Progenitor cell of endocrine pancreas (in vitro differentiated cells): ENCODE measurements at regions not wholly inside any gene's neighbourhood (a gene's known extent, or its start where the extent isn't known, plus 50 kb on each side); places are given as distances from the start of the nearest gene placed in this dataset.
"Not testable (repeated sequence)": the region's sequence is repeated elsewhere in the genome, so short reads cannot be mapped to it uniquely, and the experiment has no call there.

Experiments used
- DNase-seq: peaks from one replicate; pipeline ENCODE4 v3.0.0; 2021; ENCODE audit warnings: low spot score; ENCODE audit not compliant: unreplicated experiment
- H3K27ac Mint-ChIP-seq: 2 replicates; pipeline ENCODE4 v1.8.0; 2021; ENCODE audit warnings: mild to moderate bottlenecking, moderate library complexity, mixed read lengths
- H3K27me3 Mint-ChIP-seq: 2 replicates; pipeline ENCODE4 v1.8.0; 2021; ENCODE audit warnings: mixed read lengths
- H3K36me3 Mint-ChIP-seq: 2 replicates; pipeline ENCODE4 v1.8.0; 2022; ENCODE audit warnings: mixed read lengths; ENCODE audit not compliant: insufficient read depth
- H3K4me1 Mint-ChIP-seq: 2 replicates; pipeline ENCODE4 v1.8.0; 2021; ENCODE audit warnings: low read depth, mixed read lengths
- H3K4me3 Mint-ChIP-seq: 2 replicates; pipeline ENCODE4 v1.8.0; 2021; ENCODE audit warnings: low read depth, mild to moderate bottlenecking, moderate library complexity, mixed read lengths
- H3K9me3 Mint-ChIP-seq: 2 replicates; pipeline ENCODE4 v1.8.0; 2021; ENCODE audit warnings: low read depth, mixed read lengths
- TF ChIP-seq, protein P1 (sequence below): fragments of 200-600 bp; sonication (generic); IDR thresholded peaks from one replicate; pipeline ENCODE4 v1.5.0; 2021; ENCODE audit warnings: antibody characterized with exemption, mild to moderate bottlenecking; ENCODE audit not compliant: unreplicated experiment

DNA sequence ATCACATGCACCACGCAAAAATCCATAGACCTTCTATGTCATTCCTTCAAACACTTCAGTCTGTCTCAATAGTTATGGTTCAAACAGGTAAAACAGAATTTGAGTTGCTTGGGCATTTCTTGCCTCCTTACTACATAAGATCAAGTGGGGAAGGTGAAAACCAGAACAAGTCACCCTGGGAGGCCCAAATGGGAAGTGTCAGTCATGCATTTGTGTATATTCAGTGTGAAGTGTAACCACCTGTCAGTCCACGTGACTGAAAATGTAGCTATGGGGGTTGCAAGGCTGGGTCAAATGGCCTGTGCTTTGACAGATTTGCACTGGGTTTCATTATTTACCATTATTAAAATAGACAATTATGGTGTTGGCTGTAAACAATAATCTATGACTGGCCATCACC lies 176.6 kb upstream of the VIPR2 start:
- DNase-seq, result no peak
- no peak overlapping the region for H3K27ac Mint-ChIP-seq
- H3K27me3 Mint-ChIP-seq, result no peaks in the 10 kb centered on the region
- H3K9me3 Mint-ChIP-seq, result peaks cover 66% of the 10 kb centered on the region
- no peak overlapping the region for H3K4me3 Mint-ChIP-seq
- TF ChIP-seq, protein P1, sequence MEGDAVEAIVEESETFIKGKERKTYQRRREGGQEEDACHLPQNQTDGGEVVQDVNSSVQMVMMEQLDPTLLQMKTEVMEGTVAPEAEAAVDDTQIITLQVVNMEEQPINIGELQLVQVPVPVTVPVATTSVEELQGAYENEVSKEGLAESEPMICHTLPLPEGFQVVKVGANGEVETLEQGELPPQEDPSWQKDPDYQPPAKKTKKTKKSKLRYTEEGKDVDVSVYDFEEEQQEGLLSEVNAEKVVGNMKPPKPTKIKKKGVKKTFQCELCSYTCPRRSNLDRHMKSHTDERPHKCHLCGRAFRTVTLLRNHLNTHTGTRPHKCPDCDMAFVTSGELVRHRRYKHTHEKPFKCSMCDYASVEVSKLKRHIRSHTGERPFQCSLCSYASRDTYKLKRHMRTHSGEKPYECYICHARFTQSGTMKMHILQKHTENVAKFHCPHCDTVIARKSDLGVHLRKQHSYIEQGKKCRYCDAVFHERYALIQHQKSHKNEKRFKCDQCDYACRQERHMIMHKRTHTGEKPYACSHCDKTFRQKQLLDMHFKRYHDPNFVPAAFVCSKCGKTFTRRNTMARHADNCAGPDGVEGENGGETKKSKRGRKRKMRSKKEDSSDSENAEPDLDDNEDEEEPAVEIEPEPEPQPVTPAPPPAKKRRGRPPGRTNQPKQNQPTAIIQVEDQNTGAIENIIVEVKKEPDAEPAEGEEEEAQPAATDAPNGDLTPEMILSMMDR, result no peak
- peaks cover 3% of the 10 kb centered on the region for H3K36me3 Mint-ChIP-seq
- H3K4me1 Mint-ChIP-seq, result no peaks in the 10 kb centered on the region

DNA sequence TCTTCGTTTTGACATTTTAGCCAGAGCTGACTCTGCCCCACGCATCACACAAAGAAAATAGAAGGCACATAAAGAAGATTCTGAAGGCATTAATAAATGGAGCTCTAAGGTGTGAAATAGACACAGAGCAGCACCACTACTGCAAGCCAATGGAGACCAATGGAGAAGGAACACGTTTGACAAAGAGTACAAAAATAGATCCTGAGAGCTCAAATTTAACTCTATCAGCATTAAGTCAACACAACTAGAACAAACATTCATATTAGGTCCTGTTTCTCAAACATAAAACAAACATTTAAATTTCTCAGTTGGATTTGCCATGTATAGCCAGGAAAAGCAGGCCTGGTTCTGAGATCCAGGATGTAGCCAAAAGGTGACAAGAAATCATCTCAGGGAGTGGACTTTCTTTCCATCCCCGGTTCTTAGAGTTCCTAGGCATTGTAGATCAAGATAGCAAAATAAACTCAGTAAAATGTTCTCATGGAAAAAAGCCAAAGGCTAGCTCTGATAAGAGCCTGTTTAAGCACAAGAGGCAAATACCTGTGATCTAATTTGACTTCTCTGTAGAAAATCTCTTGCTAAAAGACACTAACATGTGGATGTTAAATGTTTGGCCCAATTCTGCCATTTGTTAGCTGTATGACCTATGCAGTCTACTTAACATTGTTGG lies 174.2 kb upstream of the VIPR2 start:
- DNase-seq, result no peak
- Mint-ChIP-seq H3K9me3 (peaks cover 55% of the 10 kb centered on the region), H3K27me3 (no peaks in the 10 kb centered on the region), H3K4me3 (no peak overlapping the region), H3K36me3 (peaks cover 1% of the 10 kb centered on the region), H3K4me1 (no peaks in the 10 kb centered on the region), H3K27ac (no peak overlapping the region)
- TF ChIP-seq, protein P1, result no peak

DNA sequence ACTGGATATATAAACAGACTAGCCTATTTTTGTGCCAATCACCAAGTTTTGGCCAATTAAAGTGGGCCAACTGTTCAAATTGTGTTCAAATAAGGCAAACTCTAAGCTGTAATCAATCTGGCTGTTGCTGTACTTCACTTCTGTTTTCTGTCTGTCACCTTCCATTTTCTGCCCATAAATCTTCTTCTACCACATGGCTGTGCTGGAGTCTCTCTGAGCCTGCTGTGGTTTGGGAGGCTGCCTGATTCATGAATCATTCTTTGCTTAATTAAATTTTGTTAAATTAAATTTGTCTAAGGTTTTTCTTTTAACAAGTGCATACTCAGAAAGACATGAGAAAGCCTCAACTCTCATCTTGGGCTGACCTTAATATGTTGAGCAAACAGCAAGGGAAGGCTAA lies 172.6 kb upstream of the VIPR2 start:
- no peak for DNase-seq
- Mint-ChIP-seq H3K4me3 (no peak overlapping the region), H3K27me3 (no peaks in the 10 kb centered on the region), H3K27ac (no peak overlapping the region), H3K36me3 (peaks cover 1% of the 10 kb centered on the region), H3K4me1 (no peaks in the 10 kb centered on the region), H3K9me3 (peaks cover 48% of the 10 kb centered on the region)
- TF ChIP-seq, protein P1, result no peak

DNA sequence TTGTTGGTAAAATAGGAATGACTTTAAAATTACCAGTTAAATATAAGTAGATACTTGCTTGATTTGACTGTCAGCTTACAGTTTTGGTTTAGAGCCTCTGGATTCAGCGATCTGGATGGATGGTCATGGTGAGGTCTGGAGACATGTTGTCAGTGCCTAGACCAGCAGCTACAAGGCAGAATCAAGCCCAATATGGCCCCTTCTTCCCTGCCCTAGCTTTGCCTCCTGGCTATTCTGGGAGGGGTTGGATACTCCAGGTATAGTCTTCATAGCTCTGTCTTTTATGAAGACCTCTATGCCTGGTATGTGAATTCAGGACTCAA lies 166.5 kb upstream of the VIPR2 start:
- Mint-ChIP-seq H3K27me3 (no peaks in the 10 kb centered on the region), H3K4me1 (no peaks in the 10 kb centered on the region), H3K36me3 (no peaks in the 10 kb centered on the region), H3K9me3 (peaks cover 46% of the 10 kb centered on the region), H3K4me3 (no peak overlapping the region), H3K27ac (no peak overlapping the region)
- DNase-seq, result no peak
- TF ChIP-seq, protein P1, result no peak

DNA sequence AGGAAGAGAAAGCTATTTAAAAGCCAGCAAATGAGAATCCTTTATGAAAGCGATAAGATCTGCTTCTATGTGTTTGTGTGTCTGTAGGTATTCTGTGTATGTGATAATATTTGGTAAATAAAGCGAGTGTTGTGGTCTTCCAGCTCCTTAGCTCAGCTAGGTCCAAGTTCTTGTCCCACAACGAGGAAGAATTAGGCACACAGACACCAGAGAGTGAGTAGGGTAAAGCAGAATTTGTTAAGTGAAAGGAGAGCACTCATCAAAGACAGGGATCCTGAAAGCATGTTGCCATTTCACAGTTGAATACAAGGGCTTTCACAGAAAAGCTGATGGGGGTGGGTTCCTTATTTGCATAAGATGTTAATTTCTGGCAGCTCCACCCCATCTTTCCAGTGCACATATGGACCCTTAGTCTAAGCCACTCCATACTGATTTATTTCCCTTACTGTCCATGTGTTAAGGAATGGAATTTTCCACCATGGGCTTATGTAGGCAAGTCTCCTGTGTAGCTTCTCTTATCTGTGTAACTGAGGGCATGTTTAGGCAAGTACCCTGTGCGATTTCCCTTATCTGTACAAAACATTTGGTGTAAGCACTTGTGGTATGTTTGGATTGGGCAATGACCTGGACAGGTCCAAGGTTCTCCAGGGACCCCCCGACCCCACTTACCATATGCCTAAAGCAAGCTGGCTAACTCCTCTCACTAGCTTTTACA lies 165.9 kb upstream of the VIPR2 start:
- Mint-ChIP-seq H3K27me3 (no peaks in the 10 kb centered on the region), H3K4me3 (no peak overlapping the region), H3K4me1 (no peaks in the 10 kb centered on the region), H3K9me3 (peaks cover 48% of the 10 kb centered on the region), H3K36me3 (no peaks in the 10 kb centered on the region), H3K27ac (no peak overlapping the region)
- TF ChIP-seq, protein P1, result no peak
- DNase-seq, result no peak

DNA sequence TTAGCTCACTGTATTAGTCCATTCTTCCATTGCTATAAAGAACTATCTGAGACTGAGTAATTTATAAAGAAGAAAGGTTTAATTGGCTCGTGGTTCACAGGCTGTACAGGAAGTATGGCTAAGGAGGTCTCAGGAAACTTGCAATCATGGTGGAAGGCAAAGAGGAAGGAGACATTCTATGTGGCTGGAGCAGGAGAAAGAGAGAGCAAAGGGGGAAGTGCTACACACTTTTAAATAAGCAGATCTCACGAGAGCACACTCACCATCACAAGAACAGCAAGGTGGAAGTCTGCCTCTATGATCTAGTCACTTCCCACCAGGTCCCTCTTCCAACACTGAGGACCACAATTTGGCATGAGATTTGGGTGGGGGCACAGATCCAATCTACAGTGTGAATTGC lies 164.5 kb upstream of the VIPR2 start:
- DNase-seq, H3K27ac Mint-ChIP-seq, H3K27me3 Mint-ChIP-seq, H3K36me3 Mint-ChIP-seq, H3K4me1 Mint-ChIP-seq, H3K4me3 Mint-ChIP-seq: not testable (repeated sequence)
- H3K9me3 Mint-ChIP-seq, result peaks cover 45% of the 10 kb centered on the region
